H1 (cell line): ENCODE measurements at regions not wholly inside any gene's neighbourhood (a gene's known extent, or its start where the extent isn't known, plus 50 kb on each side); places are given as distances from the start of the nearest gene placed in this dataset.

ENCODE experiments used
- BACH1 ChIP-seq: IDR thresholded peaks from 2 replicates; pipeline ENCODE4 v1.6.1; 2012; ENCODE audit warnings: low read length, improper control_type of control experiment
- BRCA1 ChIP-seq: IDR thresholded peaks from 2 replicates; pipeline ENCODE4 v1.6.1; 2012; ENCODE audit warnings: low read depth, low read length, improper control_type of control experiment
- CTCF ChIP-seq, 3 experiments: IDR thresholded peaks; 1 replicate in 2 of 3; 2 replicates in 1 of 3; pipeline versions ENCODE4 v1.5.1 to v1.6.1; 2011; ENCODE audit warnings: low read length in 3 of 3, mild to moderate bottlenecking in 3 of 3, inconsistent platforms in 2 of 3, low read depth in 1 of 3, moderate library complexity in 1 of 3; ENCODE audit not compliant: insufficient read depth in 1 of 3; ENCODE audit errors: control extremely low read depth in 1 of 3
- POLR2A ChIP-seq, 2 experiments: IDR thresholded peaks; 1 replicate in 1 of 2; 2 replicates in 1 of 2; pipeline ENCODE4 v1.6.1; 2011; ENCODE audit warnings: low read depth in 2 of 2, low read length in 2 of 2, mild to moderate bottlenecking in 2 of 2; ENCODE audit errors: control extremely low read depth in 1 of 2
- POLR2AphosphoS5 ChIP-seq: IDR thresholded peaks from 2 replicates; pipeline ENCODE4 v1.6.1; 2011; ENCODE audit warnings: low read depth, low read length
- SAP30 ChIP-seq: fragments of 300-600 bp; sonication (generic); IDR thresholded peaks from 2 replicates; pipeline ENCODE4 v1.7.1; 2012; ENCODE audit warnings: low read length, moderate library complexity, mild to moderate bottlenecking, inconsistent platforms; ENCODE audit not compliant: insufficient read depth, insufficient replicate concordance
- TEAD4 ChIP-seq: IDR thresholded peaks from 2 replicates; pipeline ENCODE4 v1.6.1; 2012; ENCODE audit warnings: low read depth, low read length, inconsistent platforms, mixed read lengths
- USF2 ChIP-seq: IDR thresholded peaks from 2 replicates; pipeline ENCODE4 v1.6.1; 2011; ENCODE audit warnings: low read length, improper control_type of control experiment
- TF ChIP-seq, protein P1 (sequence below): fragments of 300-600 bp; sonication (generic); IDR thresholded peaks from 2 replicates; pipeline ENCODE4 v1.7.1; 2012; ENCODE audit warnings: low read length, moderate library complexity, mild to moderate bottlenecking, inconsistent platforms; ENCODE audit not compliant: insufficient replicate concordance

DNA sequence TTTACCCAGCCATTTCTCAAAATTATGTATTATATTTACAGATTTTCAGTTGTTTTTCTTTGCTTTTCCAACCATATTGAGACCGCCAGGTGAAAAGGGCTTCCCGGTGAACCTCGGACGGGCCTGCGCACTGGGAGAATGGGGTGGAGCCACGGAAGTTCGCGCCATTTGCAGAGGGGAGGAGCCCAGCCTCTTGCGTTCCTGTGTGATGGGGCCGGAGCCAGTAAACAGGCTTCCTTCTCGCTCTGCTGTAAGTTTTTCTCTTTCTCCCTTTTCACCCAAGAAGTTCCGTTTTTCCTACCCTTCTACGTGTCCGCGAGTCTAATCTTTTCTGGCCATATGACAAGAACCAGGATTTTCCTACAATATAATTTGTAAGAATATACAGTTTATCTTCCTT, 1108.8 kb upstream of the SEL1L start (continued):
- TF ChIP-seq, protein P1, sequence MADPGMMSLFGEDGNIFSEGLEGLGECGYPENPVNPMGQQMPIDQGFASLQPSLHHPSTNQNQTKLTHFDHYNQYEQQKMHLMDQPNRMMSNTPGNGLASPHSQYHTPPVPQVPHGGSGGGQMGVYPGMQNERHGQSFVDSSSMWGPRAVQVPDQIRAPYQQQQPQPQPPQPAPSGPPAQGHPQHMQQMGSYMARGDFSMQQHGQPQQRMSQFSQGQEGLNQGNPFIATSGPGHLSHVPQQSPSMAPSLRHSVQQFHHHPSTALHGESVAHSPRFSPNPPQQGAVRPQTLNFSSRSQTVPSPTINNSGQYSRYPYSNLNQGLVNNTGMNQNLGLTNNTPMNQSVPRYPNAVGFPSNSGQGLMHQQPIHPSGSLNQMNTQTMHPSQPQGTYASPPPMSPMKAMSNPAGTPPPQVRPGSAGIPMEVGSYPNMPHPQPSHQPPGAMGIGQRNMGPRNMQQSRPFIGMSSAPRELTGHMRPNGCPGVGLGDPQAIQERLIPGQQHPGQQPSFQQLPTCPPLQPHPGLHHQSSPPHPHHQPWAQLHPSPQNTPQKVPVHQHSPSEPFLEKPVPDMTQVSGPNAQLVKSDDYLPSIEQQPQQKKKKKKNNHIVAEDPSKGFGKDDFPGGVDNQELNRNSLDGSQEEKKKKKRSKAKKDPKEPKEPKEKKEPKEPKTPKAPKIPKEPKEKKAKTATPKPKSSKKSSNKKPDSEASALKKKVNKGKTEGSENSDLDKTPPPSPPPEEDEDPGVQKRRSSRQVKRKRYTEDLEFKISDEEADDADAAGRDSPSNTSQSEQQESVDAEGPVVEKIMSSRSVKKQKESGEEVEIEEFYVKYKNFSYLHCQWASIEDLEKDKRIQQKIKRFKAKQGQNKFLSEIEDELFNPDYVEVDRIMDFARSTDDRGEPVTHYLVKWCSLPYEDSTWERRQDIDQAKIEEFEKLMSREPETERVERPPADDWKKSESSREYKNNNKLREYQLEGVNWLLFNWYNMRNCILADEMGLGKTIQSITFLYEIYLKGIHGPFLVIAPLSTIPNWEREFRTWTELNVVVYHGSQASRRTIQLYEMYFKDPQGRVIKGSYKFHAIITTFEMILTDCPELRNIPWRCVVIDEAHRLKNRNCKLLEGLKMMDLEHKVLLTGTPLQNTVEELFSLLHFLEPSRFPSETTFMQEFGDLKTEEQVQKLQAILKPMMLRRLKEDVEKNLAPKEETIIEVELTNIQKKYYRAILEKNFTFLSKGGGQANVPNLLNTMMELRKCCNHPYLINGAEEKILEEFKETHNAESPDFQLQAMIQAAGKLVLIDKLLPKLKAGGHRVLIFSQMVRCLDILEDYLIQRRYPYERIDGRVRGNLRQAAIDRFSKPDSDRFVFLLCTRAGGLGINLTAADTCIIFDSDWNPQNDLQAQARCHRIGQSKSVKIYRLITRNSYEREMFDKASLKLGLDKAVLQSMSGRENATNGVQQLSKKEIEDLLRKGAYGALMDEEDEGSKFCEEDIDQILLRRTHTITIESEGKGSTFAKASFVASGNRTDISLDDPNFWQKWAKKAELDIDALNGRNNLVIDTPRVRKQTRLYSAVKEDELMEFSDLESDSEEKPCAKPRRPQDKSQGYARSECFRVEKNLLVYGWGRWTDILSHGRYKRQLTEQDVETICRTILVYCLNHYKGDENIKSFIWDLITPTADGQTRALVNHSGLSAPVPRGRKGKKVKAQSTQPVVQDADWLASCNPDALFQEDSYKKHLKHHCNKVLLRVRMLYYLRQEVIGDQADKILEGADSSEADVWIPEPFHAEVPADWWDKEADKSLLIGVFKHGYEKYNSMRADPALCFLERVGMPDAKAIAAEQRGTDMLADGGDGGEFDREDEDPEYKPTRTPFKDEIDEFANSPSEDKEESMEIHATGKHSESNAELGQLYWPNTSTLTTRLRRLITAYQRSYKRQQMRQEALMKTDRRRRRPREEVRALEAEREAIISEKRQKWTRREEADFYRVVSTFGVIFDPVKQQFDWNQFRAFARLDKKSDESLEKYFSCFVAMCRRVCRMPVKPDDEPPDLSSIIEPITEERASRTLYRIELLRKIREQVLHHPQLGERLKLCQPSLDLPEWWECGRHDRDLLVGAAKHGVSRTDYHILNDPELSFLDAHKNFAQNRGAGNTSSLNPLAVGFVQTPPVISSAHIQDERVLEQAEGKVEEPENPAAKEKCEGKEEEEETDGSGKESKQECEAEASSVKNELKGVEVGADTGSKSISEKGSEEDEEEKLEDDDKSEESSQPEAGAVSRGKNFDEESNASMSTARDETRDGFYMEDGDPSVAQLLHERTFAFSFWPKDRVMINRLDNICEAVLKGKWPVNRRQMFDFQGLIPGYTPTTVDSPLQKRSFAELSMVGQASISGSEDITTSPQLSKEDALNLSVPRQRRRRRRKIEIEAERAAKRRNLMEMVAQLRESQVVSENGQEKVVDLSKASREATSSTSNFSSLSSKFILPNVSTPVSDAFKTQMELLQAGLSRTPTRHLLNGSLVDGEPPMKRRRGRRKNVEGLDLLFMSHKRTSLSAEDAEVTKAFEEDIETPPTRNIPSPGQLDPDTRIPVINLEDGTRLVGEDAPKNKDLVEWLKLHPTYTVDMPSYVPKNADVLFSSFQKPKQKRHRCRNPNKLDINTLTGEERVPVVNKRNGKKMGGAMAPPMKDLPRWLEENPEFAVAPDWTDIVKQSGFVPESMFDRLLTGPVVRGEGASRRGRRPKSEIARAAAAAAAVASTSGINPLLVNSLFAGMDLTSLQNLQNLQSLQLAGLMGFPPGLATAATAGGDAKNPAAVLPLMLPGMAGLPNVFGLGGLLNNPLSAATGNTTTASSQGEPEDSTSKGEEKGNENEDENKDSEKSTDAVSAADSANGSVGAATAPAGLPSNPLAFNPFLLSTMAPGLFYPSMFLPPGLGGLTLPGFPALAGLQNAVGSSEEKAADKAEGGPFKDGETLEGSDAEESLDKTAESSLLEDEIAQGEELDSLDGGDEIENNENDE = no peak
- TF ChIP-seq BACH1 (no peak), BRCA1 (no peak), TEAD4 (no peak), POLR2A (IDR thresholded peaks at IDR 0.05; ENCODE audit: control extremely low read depth in 1 of 2, low read depth in 2 of 2, low read length in 2 of 2) (peak; percentile 71 to 85), SAP30 (no peak), POLR2AphosphoS5 (peak; percentile 72), USF2 (no peak), CTCF (IDR thresholded peaks at IDR 0.05; ENCODE audit: control extremely low read depth in 1 of 3, insufficient read depth in 1 of 3, low read depth in 1 of 3, low read length in 3 of 3) (no peak)
